HG03139 (cell line): ENCODE measurements at regions not wholly inside any gene's neighbourhood (a gene's known extent, or its start where the extent isn't known, plus 50 kb on each side); places are given as distances from the start of the nearest gene placed in this dataset.
"Not testable (repeated sequence)": the region's sequence is repeated elsewhere in the genome, so short reads cannot be mapped to it uniquely, and the experiment has no call there.

Source experiments
- ATAC-seq: cut with Tn5 transposase; IDR thresholded peaks from one replicate; pipeline ENCODE4 v1.9.1; 2021; ENCODE audit not compliant: unreplicated experiment

- not testable (repeated sequence) for ATAC-seq
These were observed 1522.7 kb downstream of the AMY1C start for GRCh38 chr1:105272376-105272775.

- no peak for ATAC-seq
These were observed 1545.1 kb downstream of the AMY1C start for GRCh38 chr1:105294838-105295237.

- no peak for ATAC-seq
These were observed 1560.4 kb downstream of the AMY1C start for GRCh38 chr1:105310063-105310462.

GRCh38 chr1:105317976-105318375, 1568.3 kb downstream of the AMY1C start:
- no peak for ATAC-seq

GRCh38 chr1:105326886-105327285, 1577.2 kb downstream of the AMY1C start:
- no peak for ATAC-seq

GRCh38 chr1:105337420-105337819, 1587.7 kb downstream of the AMY1C start:
- no peak for ATAC-seq

- no peak for ATAC-seq
These were observed 1593.6 kb downstream of the AMY1C start for GRCh38 chr1:105343317-105343716.

GRCh38 chr1:105359457-105359856, 1609.8 kb downstream of the AMY1C start:
- no peak for ATAC-seq

GRCh38 chr1:105362438-105362837, 1612.7 kb downstream of the AMY1C start:
- ATAC-seq: no peak

- ATAC-seq: no peak
These were observed 1618.7 kb downstream of the AMY1C start for GRCh38 chr1:105368446-105368845.

GRCh38 chr1:105373681-105374080, 1624.0 kb downstream of the AMY1C start:
- ATAC-seq: no peak

GRCh38 chr1:105386489-105386888, 1636.8 kb downstream of the AMY1C start:
- ATAC-seq: no peak

- ATAC-seq: no peak
These were observed 1646.3 kb downstream of the AMY1C start for GRCh38 chr1:105396001-105396400.

GRCh38 chr1:105398909-105399308, 1649.2 kb downstream of the AMY1C start:
- no peak for ATAC-seq

GRCh38 chr1:105399716-105400115, 1650.0 kb downstream of the AMY1C start:
- no peak for ATAC-seq

- ATAC-seq: no peak
These were observed 1640.2 kb upstream of the PRMT6 start for GRCh38 chr1:105416261-105416660.

GRCh38 chr1:105419030-105419429, 1637.4 kb upstream of the PRMT6 start:
- no peak for ATAC-seq

- ATAC-seq: no peak
These were observed 1628.9 kb upstream of the PRMT6 start for GRCh38 chr1:105427543-105427942.

- ATAC-seq: no peak
These were observed 1619.8 kb upstream of the PRMT6 start for GRCh38 chr1:105436589-105437259.

GRCh38 chr1:105437847-105438246, 1618.6 kb upstream of the PRMT6 start:
- ATAC-seq: no peak

- ATAC-seq: no peak
These were observed 1613.6 kb upstream of the PRMT6 start for GRCh38 chr1:105442901-105443300.

GRCh38 chr1:105459759-105460158, 1596.7 kb upstream of the PRMT6 start:
- no peak for ATAC-seq

- ATAC-seq: no peak
These were observed 1594.2 kb upstream of the PRMT6 start for GRCh38 chr1:105462308-105462707.
